H9 (cell line): ENCODE measurements at regions not wholly inside any gene's neighbourhood (a gene's known extent, or its start where the extent isn't known, plus 50 kb on each side); places are given as distances from the start of the nearest gene placed in this dataset.

Source experiments
- DNase-seq: peaks from one replicate; pipeline ENCODE4 v3.0.0-alpha.2; 2017
- H2AFZ ChIP-seq: one replicate; pipeline ENCODE4 v1.6.1; 2013; ENCODE audit warnings: mild to moderate bottlenecking, low read length, control low read depth, moderate library complexity
- H2AK5ac ChIP-seq: 2 replicates; pipeline ENCODE4 v1.6.1; 2013; ENCODE audit warnings: low read length, control low read depth, mixed read lengths; ENCODE audit not compliant: insufficient read length
- H2BK120ac ChIP-seq: one replicate; pipeline ENCODE4 v1.6.1; 2013; ENCODE audit warnings: low read depth, mild to moderate bottlenecking, low read length, control low read depth, inconsistent platforms; ENCODE audit not compliant: poor library complexity, severe bottlenecking
- H2BK12ac ChIP-seq: 2 replicates; pipeline ENCODE4 v1.6.1; 2013; ENCODE audit warnings: low read length, control low read depth, mixed read lengths, low read depth; ENCODE audit not compliant: insufficient read length
- H2BK15ac ChIP-seq: 2 replicates; pipeline ENCODE4 v1.6.1; 2013; ENCODE audit warnings: low read depth, low read length, control low read depth
- H2BK20ac ChIP-seq: one replicate; pipeline ENCODE4 v1.6.1; 2013; ENCODE audit warnings: low read depth, mild to moderate bottlenecking, low read length, control low read depth, inconsistent platforms; ENCODE audit not compliant: poor library complexity, severe bottlenecking
- H2BK5ac ChIP-seq: 2 replicates; pipeline ENCODE4 v1.6.1; 2013; ENCODE audit warnings: low read length, control low read depth, mixed read lengths; ENCODE audit not compliant: insufficient read length
- H3K14ac ChIP-seq: 2 replicates; pipeline ENCODE4 v1.6.1; 2013; ENCODE audit warnings: low read length, control low read depth; ENCODE audit not compliant: insufficient read depth
- H3K18ac ChIP-seq: 2 replicates; pipeline ENCODE4 v1.6.1; 2013; ENCODE audit warnings: low read depth, mild to moderate bottlenecking, mixed read lengths, low read length, control low read depth; ENCODE audit not compliant: insufficient read length
- H3K23ac ChIP-seq: 2 replicates; pipeline ENCODE4 v1.6.1; 2013; ENCODE audit warnings: low read length, control low read depth, mixed read lengths, low read depth; ENCODE audit not compliant: insufficient read length
- H3K23me2 ChIP-seq: 2 replicates; pipeline ENCODE4 v1.6.1; 2013; ENCODE audit warnings: low read depth, mild to moderate bottlenecking, mixed read lengths, low read length, control low read depth; ENCODE audit not compliant: insufficient read length, poor library complexity, severe bottlenecking
- H3K27ac ChIP-seq: 2 replicates; pipeline ENCODE4 v1.5.1; 2013; ENCODE audit warnings: low read length, control low read depth, mixed read lengths, low read depth; ENCODE audit not compliant: insufficient read length
- H3K27me3 ChIP-seq: 2 replicates; pipeline ENCODE4 v1.6.1; 2013; ENCODE audit warnings: low read length, control low read depth, inconsistent platforms; ENCODE audit not compliant: insufficient read depth
- H3K4ac ChIP-seq: 2 replicates; pipeline ENCODE4 v1.6.1; 2013; ENCODE audit warnings: low read depth, mild to moderate bottlenecking, control low read depth, inconsistent platforms, low read length, moderate library complexity
- H3K4me1 ChIP-seq: 2 replicates; pipeline ENCODE4 v1.6.1; 2013; ENCODE audit warnings: low read length, control low read depth, inconsistent platforms; ENCODE audit not compliant: insufficient read depth
- H3K4me2 ChIP-seq: 2 replicates; pipeline ENCODE4 v1.6.1; 2013; ENCODE audit warnings: low read length, control low read depth, mixed read lengths; ENCODE audit not compliant: insufficient read length, insufficient read depth
- H3K56ac ChIP-seq: 2 replicates; pipeline ENCODE4 v1.6.1; 2013; ENCODE audit warnings: low read depth, mild to moderate bottlenecking, mixed read lengths, low read length, control low read depth; ENCODE audit not compliant: insufficient read length
- H3K79me1 ChIP-seq: 2 replicates; pipeline ENCODE4 v1.6.1; 2013; ENCODE audit warnings: low read depth, mild to moderate bottlenecking, moderate library complexity, low read length, control low read depth, inconsistent platforms; ENCODE audit not compliant: insufficient read depth, poor library complexity, severe bottlenecking
- H3K79me2 ChIP-seq: 2 replicates; pipeline ENCODE4 v1.6.1; 2013; ENCODE audit warnings: low read length, control low read depth, inconsistent platforms; ENCODE audit not compliant: insufficient read depth
- H3K9ac ChIP-seq: 2 replicates; pipeline ENCODE4 v1.6.1; 2013; ENCODE audit warnings: low read length, control low read depth, mixed read lengths; ENCODE audit not compliant: insufficient read length; ENCODE audit errors: extremely low read depth
- H3K9me3 ChIP-seq: one replicate; pipeline ENCODE4 v1.6.1; 2013; ENCODE audit warnings: low read depth, low read length, inconsistent platforms; ENCODE audit not compliant: control insufficient read depth
- H3T11ph ChIP-seq: one replicate; pipeline ENCODE4 v1.6.1; 2013; ENCODE audit warnings: mild to moderate bottlenecking, low read length, control low read depth, inconsistent platforms
- H4K20me1 ChIP-seq: one replicate; pipeline ENCODE4 v1.6.1; 2013; ENCODE audit not compliant: control insufficient read depth, insufficient read length, insufficient read depth
- H4K5ac ChIP-seq: 2 replicates; pipeline ENCODE4 v1.6.1; 2013; ENCODE audit warnings: low read depth, mild to moderate bottlenecking, mixed read lengths, low read length, control low read depth; ENCODE audit not compliant: insufficient read length
- H4K8ac ChIP-seq: replicated peaks from 2 replicates; pipeline ENCODE4 v1.6.1; 2013; ENCODE audit warnings: low read length, control low read depth, mixed read lengths, low read depth; ENCODE audit not compliant: insufficient read length
- H4K91ac ChIP-seq: 2 replicates; pipeline ENCODE4 v1.6.1; 2013; ENCODE audit warnings: low read depth, mild to moderate bottlenecking, moderate library complexity, mixed read lengths, low read length, control low read depth; ENCODE audit not compliant: insufficient read length
- H3K27ac Mint-ChIP-seq, 3 experiments: 2 replicates in 2 of 3; 3 replicates in 1 of 3; pipeline ENCODE4 v1.8.0; 2020 to 2021; ENCODE audit warnings: mixed read lengths in 3 of 3, mild to moderate bottlenecking in 1 of 3, moderate library complexity in 1 of 3
- H3K27me3 Mint-ChIP-seq: 2 replicates; pipeline ENCODE4 v1.8.0; 2021; ENCODE audit warnings: low read depth, mild to moderate bottlenecking, moderate library complexity, mixed read lengths
- H3K36me3 Mint-ChIP-seq, 3 experiments: 2 replicates in 2 of 3; 3 replicates in 1 of 3; pipeline ENCODE4 v1.8.0; 2020 to 2021; ENCODE audit warnings: low read depth in 3 of 3, mixed read lengths in 3 of 3; ENCODE audit not compliant: insufficient read depth in 1 of 3
- H3K4me1 Mint-ChIP-seq, 2 experiments: 2 replicates each; pipeline ENCODE4 v1.8.0; 2020; ENCODE audit warnings: mixed read lengths in 2 of 2
- H3K4me3 Mint-ChIP-seq, 2 experiments: 2 replicates in 1 of 2; 3 replicates in 1 of 2; pipeline ENCODE4 v1.8.0; 2020 to 2021; ENCODE audit warnings: mild to moderate bottlenecking in 2 of 2, mixed read lengths in 2 of 2, moderate library complexity in 1 of 2
- H3K9me3 Mint-ChIP-seq, 2 experiments: 2 replicates in 1 of 2; 3 replicates in 1 of 2; pipeline ENCODE4 v1.8.0; 2020; ENCODE audit warnings: mild to moderate bottlenecking in 2 of 2, mixed read lengths in 2 of 2, moderate library complexity in 1 of 2
- TF ChIP-seq, protein P1 (sequence below): fragments of 200-600 bp; sonication (generic); conservative IDR thresholded peaks from 3 replicates; pipeline ENCODE4 v1.8.0; 2021; ENCODE audit warnings: antibody characterized with exemption, mild to moderate bottlenecking

DNA sequence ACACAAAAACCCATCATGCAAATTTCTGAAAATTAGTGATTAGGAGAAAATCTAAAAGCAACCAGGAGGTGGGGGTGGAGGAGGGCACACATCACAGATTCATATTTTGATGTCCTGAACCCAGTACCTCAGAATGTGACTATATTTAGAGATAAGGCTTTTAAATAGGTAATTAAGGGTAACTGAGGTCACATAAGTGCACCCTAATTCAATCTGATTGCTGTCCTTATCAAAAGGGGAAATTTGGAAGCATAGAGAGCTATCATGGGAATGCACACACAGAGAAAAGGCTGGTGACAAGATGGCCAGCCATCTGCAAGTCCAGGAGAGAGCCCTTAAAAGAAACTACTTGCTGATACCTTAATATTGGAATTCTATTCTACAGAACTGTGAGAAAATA lies 281.8 kb upstream of the UGT8 start:
- Histone ChIP-seq H2AK5ac (no peak overlapping the region), H3K23me2 (no peaks in the 10 kb centered on the region), H2BK12ac (no peak overlapping the region), H3K14ac (no peak overlapping the region), H2BK15ac (no peak overlapping the region), H3K56ac (no peak overlapping the region), H3K9ac (no peak overlapping the region), H2BK5ac (no peak overlapping the region), H4K8ac (no peak overlapping the region), H2BK20ac (no peak overlapping the region), H3K23ac (no peak overlapping the region), H3K27ac (no peak overlapping the region), H2BK120ac (no peak overlapping the region), H4K91ac (no peak overlapping the region), H4K20me1 (no peaks in the 10 kb centered on the region), H3K4me2 (no peak overlapping the region), H3K18ac (no peak overlapping the region), H3K4ac (no peak overlapping the region), H3K4me1 (no peaks in the 10 kb centered on the region), H3K79me1 (no peaks in the 10 kb centered on the region), H2AFZ (no peak overlapping the region), H3K27me3 (no peaks in the 10 kb centered on the region), H3T11ph (no peak overlapping the region), H4K5ac (no peak overlapping the region), H3K9me3 (no peaks in the 10 kb centered on the region), H3K79me2 (no peaks in the 10 kb centered on the region)
- no peak overlapping the region for H3K4me3 Mint-ChIP-seq
- H3K4me1 Mint-ChIP-seq = peaks cover 9% of the 10 kb centered on the region in 2 experiments
- H3K27me3 Mint-ChIP-seq = peaks cover 24% of the 10 kb centered on the region
- no peak for DNase-seq
- H3K27ac Mint-ChIP-seq = no peak overlapping the region
- no peaks in the 10 kb centered on the region; a peak in 1 of 5 replicates for H3K9me3 Mint-ChIP-seq
- H3K36me3 Mint-ChIP-seq = no peaks in the 10 kb centered on the region
- TF ChIP-seq, protein P1, sequence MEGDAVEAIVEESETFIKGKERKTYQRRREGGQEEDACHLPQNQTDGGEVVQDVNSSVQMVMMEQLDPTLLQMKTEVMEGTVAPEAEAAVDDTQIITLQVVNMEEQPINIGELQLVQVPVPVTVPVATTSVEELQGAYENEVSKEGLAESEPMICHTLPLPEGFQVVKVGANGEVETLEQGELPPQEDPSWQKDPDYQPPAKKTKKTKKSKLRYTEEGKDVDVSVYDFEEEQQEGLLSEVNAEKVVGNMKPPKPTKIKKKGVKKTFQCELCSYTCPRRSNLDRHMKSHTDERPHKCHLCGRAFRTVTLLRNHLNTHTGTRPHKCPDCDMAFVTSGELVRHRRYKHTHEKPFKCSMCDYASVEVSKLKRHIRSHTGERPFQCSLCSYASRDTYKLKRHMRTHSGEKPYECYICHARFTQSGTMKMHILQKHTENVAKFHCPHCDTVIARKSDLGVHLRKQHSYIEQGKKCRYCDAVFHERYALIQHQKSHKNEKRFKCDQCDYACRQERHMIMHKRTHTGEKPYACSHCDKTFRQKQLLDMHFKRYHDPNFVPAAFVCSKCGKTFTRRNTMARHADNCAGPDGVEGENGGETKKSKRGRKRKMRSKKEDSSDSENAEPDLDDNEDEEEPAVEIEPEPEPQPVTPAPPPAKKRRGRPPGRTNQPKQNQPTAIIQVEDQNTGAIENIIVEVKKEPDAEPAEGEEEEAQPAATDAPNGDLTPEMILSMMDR = no peak
